ENCODE measurements at regions not wholly inside any gene's neighbourhood (a gene's known extent, or its start where the extent isn't known, plus 50 kb on each side); places are given as distances from the start of the nearest gene placed in this dataset.
"Not testable (repeated sequence)": the region's sequence is repeated elsewhere in the genome, so short reads cannot be mapped to it uniquely, and the experiment has no call there.

DNA sequence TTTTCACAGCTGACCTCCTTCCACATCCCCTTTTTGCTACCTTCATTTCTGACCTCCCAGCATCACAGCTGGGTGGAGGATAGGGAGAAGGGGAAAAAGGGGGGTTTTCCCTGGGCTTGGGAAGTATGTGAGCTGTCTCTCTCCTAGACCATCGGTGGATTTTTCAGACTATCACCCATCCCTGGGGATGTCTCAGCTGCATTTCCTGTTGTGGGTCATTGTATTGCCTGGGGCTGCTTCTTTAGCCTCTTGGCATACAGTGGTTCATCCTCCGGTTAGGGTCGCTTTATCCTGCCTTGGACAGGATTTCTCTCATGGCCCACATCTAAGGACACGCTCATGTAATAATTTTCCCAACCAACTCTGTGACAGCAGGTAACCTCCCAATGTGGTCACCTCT is 142.5 kb upstream of the ARG1 start:
- no peak for DNase-seq

DNA sequence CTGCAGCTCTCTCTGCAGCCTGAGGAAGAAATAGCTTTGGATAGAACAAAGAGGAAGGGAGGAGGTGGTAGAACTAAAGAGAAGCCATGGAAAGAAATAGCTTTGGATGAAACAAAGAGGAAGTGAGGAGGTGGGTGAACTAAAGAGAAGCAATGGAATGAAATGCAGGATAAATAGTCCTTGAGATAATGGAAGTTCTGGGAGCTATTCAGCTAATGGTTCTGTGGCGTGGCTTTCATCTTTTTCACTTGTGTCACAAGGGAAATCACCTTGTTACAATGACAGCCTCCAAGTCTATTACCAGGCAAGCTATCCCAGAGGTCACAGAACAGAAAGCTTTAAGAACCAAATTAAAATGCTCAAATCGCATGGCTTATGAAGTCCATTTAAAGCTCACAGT is 141.3 kb upstream of the ARG1 start:
- no peak for DNase-seq

DNA sequence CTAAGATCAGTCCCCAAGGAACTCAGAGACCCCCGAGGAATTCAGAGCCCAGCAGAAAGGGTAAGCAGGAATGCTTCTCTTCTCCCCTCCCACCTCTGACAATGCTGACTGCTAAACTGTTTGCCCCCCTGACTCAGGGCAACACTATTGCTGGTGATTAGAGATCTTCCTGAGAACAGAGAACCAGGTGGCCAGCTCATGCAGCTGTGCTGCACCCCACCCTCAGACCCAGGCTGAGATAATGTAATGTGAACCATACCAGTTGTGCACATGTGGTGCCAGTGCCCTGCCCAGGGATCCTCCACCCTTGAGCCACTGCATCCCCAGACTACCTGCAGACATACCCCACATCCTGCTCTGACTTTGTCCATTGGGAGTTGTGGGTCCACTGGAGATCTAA is 139.1 kb upstream of the ARG1 start:
- DNase-seq: no peak

DNA sequence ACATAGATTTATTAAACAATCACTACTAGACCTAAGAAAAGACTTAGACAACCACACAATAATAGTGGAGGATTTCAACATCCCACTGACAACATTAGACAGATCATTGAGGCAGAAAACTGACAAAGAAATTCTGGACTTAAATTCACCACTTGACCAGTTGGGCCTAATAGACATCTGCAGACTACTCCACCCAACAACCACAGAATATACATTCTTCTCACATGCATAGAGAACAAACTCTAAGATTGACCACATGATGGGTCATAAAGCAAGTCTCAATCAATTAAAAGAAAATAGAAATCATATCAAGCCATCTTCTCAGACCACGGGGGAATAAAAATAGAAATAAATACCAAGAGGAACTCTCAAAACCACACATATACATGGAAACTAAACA is 136.7 kb upstream of the ARG1 start:
- no peak for DNase-seq

DNA sequence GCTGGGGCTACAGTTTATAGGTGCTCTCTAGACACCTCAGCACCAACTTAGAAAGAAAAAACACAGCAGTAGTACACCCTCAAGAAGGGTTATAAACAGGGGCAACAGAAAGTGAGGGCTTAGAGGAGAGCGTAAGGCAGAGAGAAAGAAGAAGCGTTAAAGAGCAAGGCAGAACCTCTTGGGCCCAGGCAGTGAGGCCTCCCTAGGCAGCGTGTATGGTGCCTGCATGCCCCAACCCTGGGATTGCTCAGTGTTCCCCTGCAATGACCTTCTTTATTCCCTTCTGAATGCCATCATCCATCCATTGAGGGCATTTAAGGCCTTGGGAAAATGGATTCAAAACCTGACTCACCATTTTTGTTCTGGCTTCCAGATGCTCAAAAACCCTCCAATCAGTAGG is 130.0 kb upstream of the ARG1 start:
- no peak for DNase-seq

DNA sequence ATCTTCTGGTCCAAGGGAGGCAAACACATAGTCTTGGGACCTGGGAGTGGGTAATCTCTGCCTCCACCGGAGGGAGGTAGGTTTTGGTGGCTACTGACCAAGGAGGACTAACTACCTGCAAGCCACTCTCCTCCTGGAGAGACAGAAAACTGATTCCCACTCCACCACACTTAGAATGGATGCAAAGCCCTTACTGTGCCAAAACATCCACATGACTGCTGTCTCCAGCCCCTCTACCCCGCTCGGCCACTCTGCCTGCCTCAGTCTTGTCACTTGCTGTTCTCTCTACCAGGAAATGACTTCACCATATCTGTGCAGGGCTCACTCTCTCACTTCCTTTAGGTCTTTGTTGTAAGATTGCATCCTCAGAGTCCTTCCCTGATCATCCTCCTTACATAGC is 129.5 kb upstream of the ARG1 start:
- peak; percentile 56 for DNase-seq

DNA sequence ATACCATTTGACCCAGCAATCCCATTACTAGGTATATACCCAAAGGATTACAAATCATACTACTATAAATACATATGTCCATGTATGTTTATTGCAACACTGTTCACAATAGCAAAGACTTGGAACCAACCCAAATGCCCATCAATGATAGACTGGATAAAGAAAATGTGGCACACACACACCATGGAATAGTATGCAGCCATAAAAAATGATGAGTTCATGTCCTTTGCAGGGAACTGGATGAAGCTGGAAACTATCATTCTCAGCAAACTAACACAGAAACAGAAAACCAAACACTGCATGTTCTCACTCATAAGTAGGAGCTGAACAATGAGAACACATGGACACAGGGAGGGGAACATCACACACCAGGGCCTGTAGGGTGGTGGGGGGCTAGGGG is 127.7 kb upstream of the ARG1 start:
- DNase-seq: not testable (repeated sequence)

DNA sequence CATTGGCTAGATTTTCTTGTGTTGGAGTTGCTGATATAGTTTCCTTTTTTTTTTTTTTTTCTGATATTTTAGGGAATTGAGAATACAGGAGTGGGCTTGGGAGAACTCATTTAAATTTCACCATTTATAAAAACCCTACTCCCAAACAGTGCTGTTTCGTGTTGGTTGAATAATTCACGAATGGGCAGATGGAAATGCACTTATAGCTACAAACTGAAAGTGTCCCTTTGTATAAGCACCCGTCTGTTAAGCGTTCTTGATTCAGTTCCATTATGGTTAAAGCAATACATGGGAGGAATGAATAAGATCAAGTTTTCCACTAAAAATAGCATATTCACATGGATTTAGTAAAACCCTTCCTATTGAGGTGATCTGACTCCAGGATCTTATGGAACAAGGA is 122.2 kb upstream of the ARG1 start:
- DNase-seq: no peak

DNA sequence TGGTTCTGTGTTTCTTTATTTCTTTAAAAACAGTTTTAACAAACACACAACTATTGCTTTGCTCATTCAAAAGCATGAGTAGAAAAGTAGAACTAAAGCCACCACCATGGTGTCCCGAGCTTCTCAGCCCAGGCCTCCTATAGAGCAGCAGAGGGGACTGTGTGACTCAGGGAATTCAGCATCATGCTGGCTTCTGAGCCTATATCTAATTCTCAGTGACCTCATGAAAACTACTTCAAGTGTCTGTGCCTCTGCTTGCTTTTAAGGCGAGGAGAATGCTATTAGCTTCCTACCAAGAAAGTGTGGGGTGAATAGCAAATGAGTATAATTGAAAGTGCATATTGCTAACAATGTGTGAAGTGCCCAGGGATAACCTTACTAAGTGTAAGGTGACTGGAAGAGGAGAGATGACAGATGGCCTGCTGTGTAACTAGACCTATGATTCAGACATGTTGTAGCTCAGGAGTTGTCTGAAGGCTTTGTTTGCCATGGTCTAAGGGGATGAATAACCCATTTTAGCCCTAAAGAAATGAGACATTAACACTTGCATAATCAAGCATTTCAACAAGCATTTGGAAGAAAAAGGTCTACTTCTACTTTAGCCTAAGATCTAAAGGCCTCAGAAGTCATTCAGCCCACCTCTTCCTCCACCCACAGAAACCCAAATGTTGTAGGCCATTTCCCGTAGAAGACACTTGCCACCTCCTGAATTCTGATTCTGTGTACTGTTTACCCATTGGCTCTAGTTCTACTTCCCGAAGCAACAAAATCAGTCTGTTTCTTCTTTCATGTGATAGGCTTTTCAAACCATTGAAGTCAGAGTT is 121.5 kb upstream of the ARG1 start:
- DNase-seq: peak; percentile 10

DNA sequence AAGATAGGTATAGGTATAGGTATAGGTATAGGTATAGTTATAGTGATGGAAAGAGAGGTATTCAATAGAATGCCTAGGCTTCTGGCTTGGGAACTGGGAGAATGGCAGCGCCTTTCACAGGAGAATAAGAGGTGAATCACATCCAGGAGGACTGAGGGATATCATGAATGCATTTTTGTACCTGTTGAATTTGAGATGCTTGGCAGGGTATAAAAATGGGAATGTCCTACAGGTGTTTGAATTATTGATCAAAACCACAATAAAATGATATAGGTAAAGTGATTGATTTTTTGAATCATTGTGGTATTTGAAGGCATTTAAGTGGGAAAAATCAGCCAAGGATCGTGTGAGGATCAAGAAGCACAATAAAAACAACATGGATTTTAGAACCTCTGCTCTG is 119.2 kb upstream of the ARG1 start:
- no peak for DNase-seq

DNA sequence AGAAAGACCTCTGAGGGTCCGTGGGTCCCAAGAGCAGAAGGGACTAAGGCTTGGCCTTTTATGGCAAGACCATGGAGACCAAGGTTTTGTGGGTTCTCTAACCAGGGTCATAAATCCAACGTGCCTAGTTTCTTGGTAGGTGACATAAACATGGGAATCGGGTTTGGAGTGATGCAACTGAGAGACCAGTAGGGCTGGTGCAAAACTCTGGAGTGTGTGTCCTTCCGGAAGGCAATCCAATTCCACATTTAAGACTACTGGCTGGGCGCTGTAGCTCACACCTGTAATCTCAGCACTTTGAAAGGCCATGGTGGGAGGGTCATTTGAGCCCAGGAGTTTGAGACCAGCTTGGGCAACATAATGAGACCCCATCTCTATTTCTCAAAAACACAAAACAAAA is 116.5 kb upstream of the ARG1 start:
- no peak for DNase-seq

DNA sequence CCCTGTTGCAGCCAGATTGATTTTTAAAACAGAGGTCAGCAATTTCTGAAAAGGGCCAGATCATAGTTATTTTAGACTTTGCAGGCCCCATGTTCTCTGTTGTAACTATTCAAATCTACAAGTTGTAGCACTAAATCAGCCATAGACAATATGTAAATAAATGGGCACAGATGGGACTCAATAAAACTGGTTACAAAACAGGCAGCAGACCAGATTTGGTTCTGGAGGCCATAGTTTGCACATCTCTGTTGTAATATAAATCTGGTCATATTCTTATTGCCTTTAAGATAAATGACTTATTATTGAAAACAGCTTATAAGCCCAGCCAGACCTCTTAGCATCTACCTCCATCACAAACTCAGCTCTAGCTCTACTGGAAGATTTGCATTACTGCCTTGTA is 114.0 kb upstream of the ARG1 start:
- DNase-seq: no peak

DNA sequence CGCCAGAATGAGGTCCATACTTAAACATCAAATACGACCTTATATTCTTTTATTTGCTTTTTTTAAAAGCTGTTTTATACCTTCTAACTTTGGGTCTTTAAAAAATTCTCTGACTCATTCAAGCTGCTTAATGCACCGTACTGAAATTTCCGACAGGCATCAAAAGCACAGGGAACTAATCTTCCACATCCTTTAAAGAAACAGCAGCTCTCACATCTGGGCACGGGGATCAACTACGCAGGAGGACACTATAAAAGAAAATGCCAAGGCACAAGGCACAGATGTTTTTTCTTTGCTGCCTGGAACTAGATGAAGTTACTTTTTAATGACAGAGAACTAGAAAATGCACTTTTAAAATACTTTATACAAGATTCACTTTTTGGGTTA is 112.4 kb upstream of the ARG1 start:
- DNase-seq: no peak

DNA sequence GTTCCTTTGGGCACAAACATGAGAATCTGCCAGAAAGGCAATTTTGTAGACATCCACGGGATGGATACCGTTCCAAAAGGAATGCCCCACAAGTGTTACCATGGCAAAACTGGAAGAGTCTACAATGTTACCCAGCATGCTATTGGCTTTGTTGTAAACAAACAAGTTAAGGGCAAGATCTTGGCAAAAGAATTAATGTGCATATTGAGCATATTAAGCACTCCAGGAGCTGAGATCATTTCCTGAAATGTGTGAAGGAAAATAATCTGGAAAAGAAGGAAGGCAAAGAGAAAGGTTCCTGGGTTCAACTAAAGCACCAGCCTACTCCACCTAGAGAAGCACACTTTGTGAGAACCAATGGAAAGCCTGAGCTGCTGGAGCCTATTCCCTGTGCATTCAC is 103.9 kb upstream of the ARG1 start:
- no peak for DNase-seq

DNA sequence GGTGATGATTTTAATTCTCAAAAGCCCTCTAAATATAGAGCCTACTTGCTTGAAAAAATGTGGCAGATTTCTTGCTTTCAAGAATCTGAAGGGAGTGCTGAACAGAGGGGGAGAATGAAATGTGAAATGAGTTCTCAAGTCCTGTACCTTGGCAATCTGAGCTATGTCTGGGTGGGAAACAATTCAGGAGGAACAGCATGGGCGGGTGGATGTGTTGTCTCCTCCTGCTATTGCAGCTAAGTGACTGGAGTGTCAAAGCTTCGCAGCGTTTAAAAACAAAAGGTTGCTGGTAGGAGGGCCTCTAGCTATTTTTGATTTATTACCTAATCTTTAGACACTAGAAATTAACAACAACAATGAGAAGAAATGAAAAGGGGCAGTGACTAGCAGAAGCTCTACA is 102.5 kb upstream of the ARG1 start:
- no peak for DNase-seq

DNA sequence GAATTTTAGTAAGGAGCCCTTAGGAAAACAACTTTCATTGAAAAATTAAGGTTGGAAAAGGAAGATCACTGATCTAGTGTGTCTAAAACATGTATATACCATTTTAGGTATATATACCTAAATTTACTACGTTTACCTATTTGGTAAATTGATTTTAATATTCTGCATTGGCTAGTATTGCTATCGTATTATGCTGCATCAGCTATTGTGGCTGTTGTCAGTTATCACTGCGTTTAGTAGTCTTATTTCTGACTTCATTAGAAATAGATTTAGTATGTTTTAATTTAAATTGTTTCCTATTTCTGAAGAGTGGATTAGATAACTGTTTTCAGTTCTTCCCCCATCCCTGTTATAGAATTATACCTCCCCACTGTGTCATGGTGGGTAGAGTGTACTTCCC is 101.7 kb upstream of the ARG1 start:
- no peak for DNase-seq

DNA sequence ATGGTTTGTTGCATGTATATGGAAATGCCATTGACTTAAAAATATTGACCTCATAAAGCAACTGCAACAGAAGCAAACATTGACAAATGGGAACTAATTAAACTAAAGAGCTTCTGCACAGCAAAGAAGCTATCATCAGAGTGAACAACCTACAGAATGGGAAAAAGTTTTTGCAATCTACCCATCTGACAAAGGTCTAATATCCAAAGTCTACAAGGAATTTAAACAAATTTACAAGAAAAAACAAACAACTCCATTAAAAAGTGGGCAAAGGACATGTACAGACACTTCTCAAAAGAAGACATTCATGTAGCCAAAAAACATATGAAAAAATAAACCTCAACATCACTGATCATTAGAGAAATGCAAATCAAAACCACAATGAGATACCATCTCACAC is 99.7 kb upstream of the ARG1 start:
- DNase-seq: not testable (repeated sequence)

DNA sequence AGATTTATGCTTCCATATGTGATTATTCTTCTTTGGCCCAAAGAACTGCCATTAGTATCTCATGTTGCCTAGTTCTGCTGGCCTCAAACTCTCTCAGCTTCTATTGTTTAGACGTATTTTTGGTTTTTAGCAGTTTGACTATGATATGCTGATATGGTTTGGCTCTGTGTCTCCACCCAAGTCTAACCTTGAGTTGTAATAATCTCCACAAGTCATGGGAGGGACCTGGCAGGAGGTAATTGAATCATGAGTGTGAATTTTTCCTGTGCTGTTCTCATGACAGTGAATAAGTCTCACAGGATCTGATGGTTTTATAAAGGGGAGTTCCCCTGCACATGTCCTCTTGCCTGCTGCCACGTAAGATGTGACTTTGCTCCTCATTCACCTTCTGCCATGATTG is 96.7 kb upstream of the ARG1 start:
- no peak for DNase-seq

DNA sequence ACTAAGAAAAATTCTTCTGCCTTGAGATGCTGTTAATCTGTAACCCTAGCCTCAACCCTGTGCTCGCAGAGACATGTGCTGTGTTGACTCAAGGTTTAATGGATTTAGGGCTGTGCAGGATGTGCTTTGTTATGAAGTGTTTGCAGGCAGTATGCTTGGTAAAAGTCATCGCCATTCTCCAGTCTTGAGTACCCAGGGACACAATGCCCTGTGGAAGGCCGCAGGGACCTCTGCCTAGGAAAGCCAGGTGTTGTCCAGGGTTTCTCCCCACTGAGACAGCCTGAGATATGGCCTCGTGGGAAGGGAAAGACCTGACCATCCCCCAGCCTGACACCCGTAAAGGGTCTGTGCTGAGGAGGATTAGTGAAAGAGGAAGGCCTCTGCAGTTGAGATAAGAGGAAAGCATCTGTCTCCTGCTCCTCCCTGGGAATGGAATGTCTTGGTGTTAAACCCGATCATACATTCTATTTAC is 94.2 kb upstream of the ARG1 start:
- DNase-seq: not testable (repeated sequence)

DNA sequence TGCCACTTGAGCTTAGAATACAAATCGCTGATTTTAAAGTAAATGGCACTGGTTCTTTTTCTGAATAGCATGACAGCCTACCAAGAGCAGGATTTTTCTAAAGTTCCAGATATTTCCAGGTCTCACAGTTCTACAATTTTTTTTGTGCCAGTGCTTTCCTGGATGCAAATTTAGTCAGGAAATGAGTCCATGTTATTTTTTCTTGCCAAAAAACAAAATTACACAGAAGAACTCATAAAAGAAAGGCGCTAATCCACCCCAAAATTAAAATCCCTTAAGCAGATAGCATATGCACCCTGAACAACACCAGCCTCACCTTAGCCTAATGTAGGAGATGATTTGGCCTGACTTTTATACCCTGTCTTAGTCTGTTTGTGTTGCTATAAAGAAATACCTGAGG is 86.4 kb upstream of the ARG1 start:
- DNase-seq: no peak

DNA sequence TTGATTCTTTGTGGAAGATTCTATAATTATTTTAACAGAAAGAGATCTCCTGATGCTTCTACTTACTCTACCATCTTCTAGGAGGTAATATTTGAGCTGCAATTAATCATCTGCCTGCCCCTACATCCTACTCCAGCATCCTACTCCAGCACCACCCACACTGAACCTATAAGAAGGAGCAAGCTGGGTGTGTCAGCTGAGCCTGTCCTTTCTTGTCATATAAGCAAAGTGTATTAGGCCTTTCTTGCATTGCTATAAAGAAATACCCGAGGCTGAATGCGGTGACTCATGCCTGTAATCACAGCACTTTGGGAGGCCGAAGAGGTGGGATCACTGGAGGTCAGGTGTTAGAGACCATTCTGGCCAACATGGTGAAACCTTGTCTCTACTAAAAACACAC is 84.2 kb upstream of the ARG1 start:
- no peak for DNase-seq

DNA sequence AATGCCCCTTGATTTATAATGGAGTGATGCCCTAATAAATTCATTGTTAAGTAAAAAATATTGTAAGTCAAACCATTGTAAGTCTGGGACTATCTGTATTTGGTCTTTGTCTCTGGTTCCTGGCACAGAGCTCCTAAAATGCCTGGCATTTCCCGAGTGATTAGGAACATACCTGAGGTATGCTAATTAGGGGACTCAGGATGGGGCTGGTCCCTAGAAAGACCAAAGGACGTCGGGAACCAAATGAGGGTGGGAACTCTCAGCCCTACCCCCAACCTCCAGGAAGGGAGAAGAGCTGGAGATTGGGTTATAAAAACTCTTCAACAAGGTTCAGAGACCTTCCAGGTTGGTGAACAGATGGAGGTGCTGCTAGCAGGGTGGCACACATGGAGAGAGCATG is 82.6 kb upstream of the ARG1 start:
- no peak for DNase-seq

DNA sequence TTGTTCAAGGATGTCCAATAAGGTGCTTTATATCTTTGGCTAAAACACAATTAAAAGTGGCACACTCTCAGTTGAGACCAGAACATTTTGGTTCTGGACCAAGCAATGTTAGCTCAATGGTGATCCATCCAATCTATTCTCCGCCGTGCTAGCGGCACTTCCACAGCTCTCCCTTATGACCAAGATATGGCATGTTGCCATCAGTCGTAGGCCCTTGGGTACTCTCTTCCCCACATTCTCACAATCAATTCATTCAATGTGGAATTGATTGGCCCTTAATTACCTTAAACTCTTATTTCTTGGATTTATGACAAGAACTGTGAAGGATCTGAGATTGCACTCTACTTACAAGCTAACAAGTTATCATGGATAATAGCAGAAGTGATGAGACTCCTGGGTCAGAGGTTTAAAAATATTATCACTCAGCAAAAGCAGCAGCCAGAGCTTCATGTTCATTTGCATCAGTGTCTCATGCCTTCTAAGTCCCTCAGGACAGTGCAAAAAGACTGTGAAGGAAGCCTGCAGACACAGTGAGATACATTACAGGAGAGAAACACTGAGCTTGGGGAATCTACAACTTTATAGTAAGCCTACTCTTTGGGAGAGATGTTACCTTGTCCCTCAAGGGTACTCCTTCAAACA is 80.0 kb upstream of the ARG1 start:
- no peak for DNase-seq

DNA sequence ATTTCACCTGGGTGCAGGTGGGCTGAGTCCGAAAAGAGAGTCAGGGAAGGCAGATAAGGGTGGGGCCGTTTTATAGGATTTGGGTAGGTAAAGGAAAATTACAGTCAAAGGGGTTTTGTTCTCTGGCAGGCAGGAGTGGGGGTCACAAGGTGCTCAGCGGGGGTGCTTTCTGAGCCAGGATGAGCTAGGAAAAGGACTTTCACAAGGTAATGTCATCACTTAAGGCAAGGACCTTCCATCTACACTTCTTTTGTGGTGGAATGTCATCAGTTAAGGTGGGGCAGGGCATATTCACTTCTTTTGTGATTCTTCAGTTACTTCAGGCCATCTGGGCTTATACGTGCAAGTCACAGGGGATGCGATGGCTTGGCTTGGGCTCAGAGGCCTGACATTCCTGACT is 68.6 kb upstream of the ARG1 start:
- DNase-seq: not testable (repeated sequence)

DNA sequence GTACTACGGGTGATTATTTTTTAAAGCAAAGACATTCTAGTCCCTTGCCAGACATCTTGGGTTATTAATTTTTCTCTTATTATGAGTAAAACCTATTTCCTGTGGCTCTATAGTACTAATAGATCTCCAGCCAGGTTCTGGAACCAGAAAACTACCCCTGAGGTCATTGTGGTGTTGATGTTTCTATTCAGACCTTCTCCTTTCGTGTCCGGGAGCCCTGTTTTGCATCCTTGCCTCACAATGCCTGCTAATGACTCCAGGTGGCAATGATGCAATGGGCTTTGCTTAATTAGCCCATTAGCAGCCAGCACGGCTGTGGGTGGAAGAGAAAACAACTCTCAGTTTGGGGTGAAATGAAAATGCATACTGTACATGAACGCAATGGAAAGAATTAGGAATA is 62.9 kb upstream of the ARG1 start:
- DNase-seq: no peak

Data from stimulated activated CD4-positive, alpha-beta T cell treated with anti-CD3 and anti-CD28 coated beads, Interleukin-15, amount 100 ng/mL, for 24 hours (primary cell).